Forelimb muscle (tissue), 1 donor: ENCODE measurements at regions not wholly inside any gene's neighbourhood (a gene's known extent, or its start where the extent isn't known, plus 50 kb on each side); places are given as distances from the start of the nearest gene placed in this dataset.
"Not testable (repeated sequence)": the region's sequence is repeated elsewhere in the genome, so short reads cannot be mapped to it uniquely, and the experiment has no call there.

Experiments used
- DNase-seq: peaks from one replicate; pipeline ENCODE4 v3.0.0-alpha.2; 2013; ENCODE audit warnings: low read depth

GRCh38 chr6:16039892-16040627 lies 88.8 kb upstream of the MYLIP start:
- not testable (repeated sequence) for DNase-seq

GRCh38 chr6:16038938-16039337 lies 89.9 kb upstream of the MYLIP start:
- no peak for DNase-seq

GRCh38 chr6:16035488-16036080 lies 93.3 kb upstream of the MYLIP start:
- DNase-seq = no peak

GRCh38 chr6:16033214-16033613 lies 95.7 kb upstream of the MYLIP start:
- DNase-seq = no peak

- no peak for DNase-seq
These were observed 97.5 kb upstream of the MYLIP start for GRCh38 chr6:16031278-16031981.

- DNase-seq = no peak
These were observed 99.9 kb upstream of the MYLIP start for GRCh38 chr6:16028966-16029365.

GRCh38 chr6:16020259-16020658 lies 108.6 kb upstream of the MYLIP start:
- no peak for DNase-seq

- DNase-seq = no peak
These were observed 109.4 kb upstream of the MYLIP start for GRCh38 chr6:16019462-16019861.

GRCh38 chr6:16018626-16019025 lies 110.3 kb upstream of the MYLIP start:
- DNase-seq = no peak

GRCh38 chr6:16014325-16014724 lies 114.6 kb upstream of the MYLIP start:
- not testable (repeated sequence) for DNase-seq

- no peak for DNase-seq
These were observed 121.7 kb upstream of the MYLIP start for GRCh38 chr6:16007146-16007545.

GRCh38 chr6:16006681-16007080 lies 122.2 kb upstream of the MYLIP start:
- no peak for DNase-seq

GRCh38 chr6:16004934-16005679 lies 123.8 kb upstream of the MYLIP start:
- no peak for DNase-seq

GRCh38 chr6:16003197-16003491 lies 125.7 kb upstream of the MYLIP start:
- no peak for DNase-seq

- DNase-seq = no peak
These were observed 126.3 kb upstream of the MYLIP start for GRCh38 chr6:16002332-16003196.

- no peak for DNase-seq
These were observed 127.7 kb upstream of the MYLIP start for GRCh38 chr6:16001158-16001557.

- DNase-seq = no peak
These were observed 129.7 kb upstream of the MYLIP start for GRCh38 chr6:15999201-15999600.

- no peak for DNase-seq
These were observed 131.1 kb upstream of the MYLIP start for GRCh38 chr6:15997586-15998388.

GRCh38 chr6:15996030-15996429 lies 132.9 kb upstream of the MYLIP start:
- no peak for DNase-seq

- no peak for DNase-seq
These were observed 133.4 kb upstream of the MYLIP start for GRCh38 chr6:15995493-15995892.
